H1 (cell line): ENCODE measurements at regions not wholly inside any gene's neighbourhood (a gene's known extent, or its start where the extent isn't known, plus 50 kb on each side); places are given as distances from the start of the nearest gene placed in this dataset.

Experiments
- EZH2 ChIP-seq: fragments of 200-600 bp; sonication (generic); IDR thresholded peaks from 2 replicates; pipeline ENCODE4 v1.7.1; 2012; ENCODE audit warnings: low read depth, mild to moderate bottlenecking, moderate library complexity, low read length, inconsistent platforms; ENCODE audit not compliant: severe bottlenecking
- FOSL1 ChIP-seq: IDR thresholded peaks from 2 replicates; pipeline ENCODE4 v1.6.1; 2011; ENCODE audit warnings: mild to moderate bottlenecking, low read depth, low read length, moderate library complexity; ENCODE audit not compliant: insufficient read depth
- HDAC2 ChIP-seq, 2 experiments: fragments of 300-600 bp in 1 of 2; sonication (generic) in 1 of 2; IDR thresholded peaks; 2 replicates each; pipeline ENCODE4 v1.6.1; 2011 to 2012; ENCODE audit warnings: low read depth in 2 of 2, low read length in 2 of 2, mild to moderate bottlenecking in 2 of 2, moderate library complexity in 2 of 2, borderline replicate concordance in 1 of 2, inconsistent platforms in 1 of 2
- RAD21 ChIP-seq, 2 experiments: IDR thresholded peaks in 1 of 2; conservative IDR thresholded peaks in 1 of 2; 2 replicates each; pipeline ENCODE4 v1.6.1; 2011; ENCODE audit warnings: low read depth in 2 of 2, low read length in 2 of 2, improper control_type of control experiment in 1 of 2, inconsistent platforms in 1 of 2, mild to moderate bottlenecking in 1 of 2, moderate library complexity in 1 of 2
- RXRA ChIP-seq: IDR thresholded peaks from 2 replicates; pipeline ENCODE4 v1.6.1; 2011; ENCODE audit warnings: low read depth, mild to moderate bottlenecking, low read length, moderate library complexity; ENCODE audit not compliant: insufficient read depth
- SIX5 ChIP-seq: IDR thresholded peaks from 2 replicates; pipeline ENCODE4 v1.6.1; 2011; ENCODE audit warnings: mild to moderate bottlenecking, low read depth, low read length
- SP1 ChIP-seq: IDR thresholded peaks from 2 replicates; pipeline ENCODE4 v1.6.1; 2011; ENCODE audit warnings: low read depth, low read length
- SP2 ChIP-seq: IDR thresholded peaks from 2 replicates; pipeline ENCODE4 v1.6.1; 2012; ENCODE audit warnings: mild to moderate bottlenecking, low read length, inconsistent platforms
- TBP ChIP-seq: IDR thresholded peaks from 2 replicates; pipeline ENCODE4 v1.6.1; 2011; ENCODE audit warnings: low read depth, low read length, improper control_type of control experiment
- TF ChIP-seq, protein P1 (sequence below): fragments of 300-600 bp; sonication (generic); IDR thresholded peaks from 2 replicates; pipeline ENCODE4 v1.7.1; 2012; ENCODE audit warnings: low read length, moderate library complexity, mild to moderate bottlenecking, inconsistent platforms; ENCODE audit not compliant: insufficient replicate concordance

- TF ChIP-seq, protein P1, sequence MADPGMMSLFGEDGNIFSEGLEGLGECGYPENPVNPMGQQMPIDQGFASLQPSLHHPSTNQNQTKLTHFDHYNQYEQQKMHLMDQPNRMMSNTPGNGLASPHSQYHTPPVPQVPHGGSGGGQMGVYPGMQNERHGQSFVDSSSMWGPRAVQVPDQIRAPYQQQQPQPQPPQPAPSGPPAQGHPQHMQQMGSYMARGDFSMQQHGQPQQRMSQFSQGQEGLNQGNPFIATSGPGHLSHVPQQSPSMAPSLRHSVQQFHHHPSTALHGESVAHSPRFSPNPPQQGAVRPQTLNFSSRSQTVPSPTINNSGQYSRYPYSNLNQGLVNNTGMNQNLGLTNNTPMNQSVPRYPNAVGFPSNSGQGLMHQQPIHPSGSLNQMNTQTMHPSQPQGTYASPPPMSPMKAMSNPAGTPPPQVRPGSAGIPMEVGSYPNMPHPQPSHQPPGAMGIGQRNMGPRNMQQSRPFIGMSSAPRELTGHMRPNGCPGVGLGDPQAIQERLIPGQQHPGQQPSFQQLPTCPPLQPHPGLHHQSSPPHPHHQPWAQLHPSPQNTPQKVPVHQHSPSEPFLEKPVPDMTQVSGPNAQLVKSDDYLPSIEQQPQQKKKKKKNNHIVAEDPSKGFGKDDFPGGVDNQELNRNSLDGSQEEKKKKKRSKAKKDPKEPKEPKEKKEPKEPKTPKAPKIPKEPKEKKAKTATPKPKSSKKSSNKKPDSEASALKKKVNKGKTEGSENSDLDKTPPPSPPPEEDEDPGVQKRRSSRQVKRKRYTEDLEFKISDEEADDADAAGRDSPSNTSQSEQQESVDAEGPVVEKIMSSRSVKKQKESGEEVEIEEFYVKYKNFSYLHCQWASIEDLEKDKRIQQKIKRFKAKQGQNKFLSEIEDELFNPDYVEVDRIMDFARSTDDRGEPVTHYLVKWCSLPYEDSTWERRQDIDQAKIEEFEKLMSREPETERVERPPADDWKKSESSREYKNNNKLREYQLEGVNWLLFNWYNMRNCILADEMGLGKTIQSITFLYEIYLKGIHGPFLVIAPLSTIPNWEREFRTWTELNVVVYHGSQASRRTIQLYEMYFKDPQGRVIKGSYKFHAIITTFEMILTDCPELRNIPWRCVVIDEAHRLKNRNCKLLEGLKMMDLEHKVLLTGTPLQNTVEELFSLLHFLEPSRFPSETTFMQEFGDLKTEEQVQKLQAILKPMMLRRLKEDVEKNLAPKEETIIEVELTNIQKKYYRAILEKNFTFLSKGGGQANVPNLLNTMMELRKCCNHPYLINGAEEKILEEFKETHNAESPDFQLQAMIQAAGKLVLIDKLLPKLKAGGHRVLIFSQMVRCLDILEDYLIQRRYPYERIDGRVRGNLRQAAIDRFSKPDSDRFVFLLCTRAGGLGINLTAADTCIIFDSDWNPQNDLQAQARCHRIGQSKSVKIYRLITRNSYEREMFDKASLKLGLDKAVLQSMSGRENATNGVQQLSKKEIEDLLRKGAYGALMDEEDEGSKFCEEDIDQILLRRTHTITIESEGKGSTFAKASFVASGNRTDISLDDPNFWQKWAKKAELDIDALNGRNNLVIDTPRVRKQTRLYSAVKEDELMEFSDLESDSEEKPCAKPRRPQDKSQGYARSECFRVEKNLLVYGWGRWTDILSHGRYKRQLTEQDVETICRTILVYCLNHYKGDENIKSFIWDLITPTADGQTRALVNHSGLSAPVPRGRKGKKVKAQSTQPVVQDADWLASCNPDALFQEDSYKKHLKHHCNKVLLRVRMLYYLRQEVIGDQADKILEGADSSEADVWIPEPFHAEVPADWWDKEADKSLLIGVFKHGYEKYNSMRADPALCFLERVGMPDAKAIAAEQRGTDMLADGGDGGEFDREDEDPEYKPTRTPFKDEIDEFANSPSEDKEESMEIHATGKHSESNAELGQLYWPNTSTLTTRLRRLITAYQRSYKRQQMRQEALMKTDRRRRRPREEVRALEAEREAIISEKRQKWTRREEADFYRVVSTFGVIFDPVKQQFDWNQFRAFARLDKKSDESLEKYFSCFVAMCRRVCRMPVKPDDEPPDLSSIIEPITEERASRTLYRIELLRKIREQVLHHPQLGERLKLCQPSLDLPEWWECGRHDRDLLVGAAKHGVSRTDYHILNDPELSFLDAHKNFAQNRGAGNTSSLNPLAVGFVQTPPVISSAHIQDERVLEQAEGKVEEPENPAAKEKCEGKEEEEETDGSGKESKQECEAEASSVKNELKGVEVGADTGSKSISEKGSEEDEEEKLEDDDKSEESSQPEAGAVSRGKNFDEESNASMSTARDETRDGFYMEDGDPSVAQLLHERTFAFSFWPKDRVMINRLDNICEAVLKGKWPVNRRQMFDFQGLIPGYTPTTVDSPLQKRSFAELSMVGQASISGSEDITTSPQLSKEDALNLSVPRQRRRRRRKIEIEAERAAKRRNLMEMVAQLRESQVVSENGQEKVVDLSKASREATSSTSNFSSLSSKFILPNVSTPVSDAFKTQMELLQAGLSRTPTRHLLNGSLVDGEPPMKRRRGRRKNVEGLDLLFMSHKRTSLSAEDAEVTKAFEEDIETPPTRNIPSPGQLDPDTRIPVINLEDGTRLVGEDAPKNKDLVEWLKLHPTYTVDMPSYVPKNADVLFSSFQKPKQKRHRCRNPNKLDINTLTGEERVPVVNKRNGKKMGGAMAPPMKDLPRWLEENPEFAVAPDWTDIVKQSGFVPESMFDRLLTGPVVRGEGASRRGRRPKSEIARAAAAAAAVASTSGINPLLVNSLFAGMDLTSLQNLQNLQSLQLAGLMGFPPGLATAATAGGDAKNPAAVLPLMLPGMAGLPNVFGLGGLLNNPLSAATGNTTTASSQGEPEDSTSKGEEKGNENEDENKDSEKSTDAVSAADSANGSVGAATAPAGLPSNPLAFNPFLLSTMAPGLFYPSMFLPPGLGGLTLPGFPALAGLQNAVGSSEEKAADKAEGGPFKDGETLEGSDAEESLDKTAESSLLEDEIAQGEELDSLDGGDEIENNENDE = no peak
- no peak for TF ChIP-seq RAD21 (IDR thresholded peaks at IDR 0.05 in 1 of 2, conservative IDR thresholded peaks at IDR 0.05 in 1 of 2; ENCODE audit: low read depth in 2 of 2, low read length in 2 of 2)
- TF ChIP-seq FOSL1 = no peak
- no peak for TF ChIP-seq RXRA
- no peak for TF ChIP-seq EZH2
- TF ChIP-seq SP1 = no peak
- TF ChIP-seq HDAC2 (IDR thresholded peaks at IDR 0.05; ENCODE audit: borderline replicate concordance in 1 of 2, low read depth in 2 of 2, low read length in 2 of 2) = no peak
- no peak for TF ChIP-seq SIX5
- no peak for TF ChIP-seq TBP
- no peak for TF ChIP-seq SP2
Measured at GRCh38 chr13:63377986-63378385, 1962.3 kb upstream of the PCDH20 start (continued).
